SK-N-SH (cell line): ENCODE measurements at regions not wholly inside any gene's neighbourhood (a gene's known extent, or its start where the extent isn't known, plus 50 kb on each side); places are given as distances from the start of the nearest gene placed in this dataset.

Experiments
- CTCF ChIA-PET: fragments of 300-600, 350-600 bp; formaldehyde crosslinking; extraction: SDS; loops from one replicate; lab custom pipeline; 2021; lab: Yijun Ruan, JAX
- POLR2A ChIA-PET: fragments of 350-600 bp; sonication (Branson Sonifier 250); formaldehyde crosslinking; extraction: SDS; loops from one replicate; lab custom pipeline; 2020; ENCODE audit warnings: antibody characterized with exemption, inconsistent platforms; lab: Yijun Ruan, JAX
- DNase-seq: peaks from one replicate; pipeline ENCODE4 v3.0.0; 2012
- H2AFZ ChIP-seq: fragments of 200-600 bp; sonication (generic); 2 replicates; pipeline ENCODE4 v1.8.1; 2016; ENCODE audit warnings: antibody characterized with exemption, mild to moderate bottlenecking, low read depth
- H3F3A ChIP-seq: fragments of 200-600 bp; sonication (generic); replicated peaks from 2 replicates; pipeline ENCODE3; 2016; ENCODE audit warnings: antibody characterized with exemption, mild to moderate bottlenecking; ENCODE audit not compliant: insufficient read depth
- H3K27ac ChIP-seq, 2 experiments: fragments of 200-500 bp in 1 of 2; fragments of 200-600 bp in 1 of 2; sonication (Bioruptor generic) in 1 of 2; sonication (generic), shearing (Covaris generic) in 1 of 2; 2 replicates each; pipeline versions ENCODE4 v1.5.1 to v1.6.1; 2014 to 2016; ENCODE audit warnings: low read depth in 2 of 2, inconsistent platforms in 1 of 2, low read length in 1 of 2, mild to moderate bottlenecking in 1 of 2, mixed read lengths in 1 of 2
- H3K27me3 ChIP-seq: fragments of 200-600 bp; sonication (generic), shearing (Covaris generic); 2 replicates; pipeline ENCODE4 v1.6.1; 2016; ENCODE audit warnings: mixed run types; ENCODE audit not compliant: insufficient read depth
- H3K36me3 ChIP-seq, 2 experiments: fragments of 200-500 bp in 1 of 2; fragments of 200-600 bp in 1 of 2; sonication (Bioruptor generic) in 1 of 2; sonication (generic) in 1 of 2; replicated peaks in 1 of 2; 2 replicates each; pipeline versions ENCODE3 to v1.5.1; 2014 to 2016; ENCODE audit warnings: low read length in 1 of 2, mild to moderate bottlenecking in 1 of 2; ENCODE audit not compliant: insufficient read depth in 2 of 2, control insufficient read depth in 1 of 2
- H3K4me1 ChIP-seq, 2 experiments: fragments of 200-500 bp in 1 of 2; fragments of 200-600 bp in 1 of 2; sonication (Bioruptor generic) in 1 of 2; sonication (generic), shearing (Covaris generic) in 1 of 2; 2 replicates each; pipeline versions ENCODE4 v1.5.1 to v1.6.1; 2014 to 2016; ENCODE audit warnings: low read depth in 1 of 2, low read length in 1 of 2, mixed run types in 1 of 2; ENCODE audit not compliant: insufficient read depth in 2 of 2, control insufficient read depth in 1 of 2
- H3K4me2 ChIP-seq: fragments of 200-600 bp; sonication (generic), shearing (Covaris generic); 2 replicates; pipeline ENCODE4 v1.6.1; 2017; ENCODE audit warnings: mixed run types
- H3K4me3 ChIP-seq, 2 experiments: fragments of 200-500 bp in 1 of 2; fragments of 200-600 bp in 1 of 2; sonication (Bioruptor generic) in 1 of 2; sonication (generic), shearing (Covaris generic) in 1 of 2; 2 replicates each; pipeline versions ENCODE4 v1.5.1 to v1.8.1; 2014 to 2016; ENCODE audit warnings: low read depth in 2 of 2, inconsistent platforms in 1 of 2, low read length in 1 of 2, mild to moderate bottlenecking in 1 of 2, mixed read lengths in 1 of 2, moderate library complexity in 1 of 2
- H3K79me2 ChIP-seq: fragments of 200-600 bp; sonication (generic); 2 replicates; pipeline ENCODE4 v1.8.1; 2017; ENCODE audit warnings: mild to moderate bottlenecking; ENCODE audit not compliant: insufficient read depth
- H3K9ac ChIP-seq: fragments of 200-600 bp; sonication (generic); 2 replicates; pipeline ENCODE4 v1.6.1; 2017; ENCODE audit warnings: mixed run types
- H3K9me2 ChIP-seq: fragments of 200-600 bp; sonication (generic); 2 replicates; pipeline ENCODE4 v1.6.1; 2017; ENCODE audit warnings: mixed run types
- H3K9me3 ChIP-seq: fragments of 200-600 bp; sonication (generic); 2 replicates; pipeline ENCODE4 v1.6.1; 2017; ENCODE audit warnings: mixed run types, mild to moderate bottlenecking, moderate library complexity
- H4K20me1 ChIP-seq: fragments of 200-600 bp; sonication (generic); 2 replicates; pipeline ENCODE4 v1.6.1; 2017; ENCODE audit warnings: mild to moderate bottlenecking, mixed run types; ENCODE audit not compliant: insufficient read depth
- CTCF ChIP-seq: fragments of 200-600 bp; sonication (generic); IDR thresholded peaks from 2 replicates; pipeline ENCODE4 v1.6.1; 2017; ENCODE audit warnings: antibody characterized with exemption, mild to moderate bottlenecking, moderate library complexity
- ELF1 ChIP-seq: IDR thresholded peaks from 2 replicates; pipeline ENCODE4 v1.4.0; 2012
- EP300 ChIP-seq, 2 experiments: IDR thresholded peaks; 2 replicates each; pipeline versions ENCODE4 v1.4.0 to v1.6.1; 2012; ENCODE audit warnings: borderline replicate concordance in 1 of 2, low read depth in 1 of 2, low read length in 1 of 2
- FOXJ3 ChIP-seq: sonication (generic); formaldehyde crosslinking; IDR thresholded peaks from 2 replicates; pipeline ENCODE4 v1.5.1; 2020; ENCODE audit warnings: mild to moderate bottlenecking, missing genetic modification reagents
- JUND ChIP-seq: IDR thresholded peaks from 2 replicates; pipeline ENCODE4 v1.4.0; 2012
- MAX ChIP-seq: IDR thresholded peaks from 2 replicates; pipeline ENCODE4 v1.4.0; 2012; ENCODE audit warnings: low read depth
- MEF2A ChIP-seq: IDR thresholded peaks from 2 replicates; pipeline ENCODE4 v1.4.0; 2012; ENCODE audit warnings: low read depth, borderline replicate concordance
- RAD21 ChIP-seq: IDR thresholded peaks from 2 replicates; pipeline ENCODE4 v1.6.1; 2012; ENCODE audit warnings: mild to moderate bottlenecking, low read length
- RFX5 ChIP-seq: IDR thresholded peaks from 2 replicates; pipeline ENCODE4 v1.6.1; 2012; ENCODE audit warnings: mild to moderate bottlenecking, improper control_type of control experiment, low read length
- RXRA ChIP-seq: IDR thresholded peaks from 2 replicates; pipeline ENCODE4 v1.4.0; 2012; ENCODE audit warnings: low read depth, mild to moderate bottlenecking, borderline replicate concordance
- SIN3A ChIP-seq: IDR thresholded peaks from 2 replicates; pipeline ENCODE4 v1.6.1; 2012; ENCODE audit warnings: low read depth, mild to moderate bottlenecking, low read length, moderate library complexity, borderline replicate concordance
- SMC3 ChIP-seq: IDR thresholded peaks from 2 replicates; pipeline ENCODE4 v1.6.1; 2012; ENCODE audit warnings: low read depth, low read length, improper control_type of control experiment
- TAF1 ChIP-seq: IDR thresholded peaks from 2 replicates; pipeline ENCODE4 v1.6.1; 2012; ENCODE audit warnings: low read depth, mild to moderate bottlenecking, low read length, moderate library complexity, borderline replicate concordance
- TCF12 ChIP-seq: IDR thresholded peaks from 2 replicates; pipeline ENCODE4 v1.4.0; 2012
- TEAD4 ChIP-seq: IDR thresholded peaks from 2 replicates; pipeline ENCODE4 v1.4.0; 2012; ENCODE audit warnings: mild to moderate bottlenecking, borderline replicate concordance; ENCODE audit not compliant: insufficient read depth
- WGBS: methylation state at CpG from one replicate; pipeline ENCODE4 v1.1.6; 2017; ENCODE audit warnings: low lambda C conversion rate; 5-methylcytosine and 5-hydroxymethylcytosine counted together

- Histone ChIP-seq H4K20me1 (no peaks in the 10 kb centered on the region), H3K9me2 (no peaks in the 10 kb centered on the region), H3K9me3 (no peaks in the 10 kb centered on the region), H3F3A (no peaks in the 10 kb centered on the region), H3K4me1 (peaks cover 0 to 6% of the 10 kb centered on the region in 2 experiments; a peak in 2 of 4 replicates), H3K9ac (no peak overlapping the region), H3K27me3 (no peaks in the 10 kb centered on the region)
- WGBS: 11% methylated on average over 4 of the region's 4 CpGs
- CTCF ChIA-PET: no interaction called here
- TF ChIP-seq TCF12 (0 out of 2 replicates have a peak, but pooled peaks have one; percentile 9), RAD21 (no peak)
- TF ChIP-seq, all 33 proteins: peak for 1
- no peaks in the 10 kb centered on the region for H3K79me2 ChIP-seq
- no peak overlapping the region for H3K4me3 ChIP-seq
- no peak overlapping the region for H2AFZ ChIP-seq
- peaks cover 0 to 5% of the 10 kb centered on the region in 2 experiments for H3K36me3 ChIP-seq
- 0 out of 4 replicates have a peak overlapping the region, but pooled peaks of 1 of the 2 experiments have one; percentile 19 for H3K27ac ChIP-seq
- no peak for DNase-seq
- POLR2A ChIA-PET: no interaction called here
- no peak overlapping the region for H3K4me2 ChIP-seq
Measured at GRCh38 chr13:37179645-37180044, 74.2 kb upstream of the CSNK1A1L start.

GRCh38 chr13:37177125-37177524, 71.7 kb upstream of the CSNK1A1L start:
- Histone ChIP-seq H3K36me3 (no peaks in the 10 kb centered on the region), H3F3A (peaks cover 18% of the 10 kb centered on the region), H3K9me3 (no peaks in the 10 kb centered on the region), H4K20me1 (no peaks in the 10 kb centered on the region), H3K9me2 (no peaks in the 10 kb centered on the region), H3K27ac (peak overlapping the region in 1 of 2 experiments; percentile 88; a peak in 1 of 4 replicates), H3K4me3 (no peak overlapping the region), H3K4me2 (no peak overlapping the region), H3K9ac (no peak overlapping the region), H3K4me1 (peaks cover 0 to 13% of the 10 kb centered on the region in 2 experiments; a peak in 3 of 4 replicates), H3K27me3 (no peaks in the 10 kb centered on the region), H3K79me2 (no peaks in the 10 kb centered on the region), H2AFZ (0 out of 2 replicates have a peak overlapping the region, but pooled peaks have one; percentile 5)
- POLR2A ChIA-PET: no interaction called here
- no peak for DNase-seq
- WGBS: 38% methylated on average over 3 of the region's 3 CpGs
- CTCF ChIA-PET: no interaction called here
- TF ChIP-seq FOXJ3 (CRISPR knock-in tag): no peak

GRCh38 chr13:37175996-37176395, 70.5 kb upstream of the CSNK1A1L start:
- Histone ChIP-seq H3F3A (peaks cover 18% of the 10 kb centered on the region), H3K9ac (no peak overlapping the region), H3K9me3 (no peaks in the 10 kb centered on the region), H3K4me3 (no peak overlapping the region), H3K27me3 (no peaks in the 10 kb centered on the region), H3K4me1 (peaks cover 0 to 13% of the 10 kb centered on the region in 2 experiments; a peak in 3 of 4 replicates), H2AFZ (peak overlapping the region; percentile 10; the same call in 1 of the 2 replicates)
- no peak for TF ChIP-seq TCF12
- TF ChIP-seq, all 33 proteins: peak for 0
- DNase-seq: no peak
- 23% methylated on average over 2 of the region's 2 CpGs for WGBS
- Histone ChIP-seq H3K79me2 (no peaks in the 10 kb centered on the region), H3K9me2 (no peaks in the 10 kb centered on the region), H3K36me3 (no peaks in the 10 kb centered on the region), H3K27ac (peak overlapping the region in 1 of 2 experiments; percentile 88; a peak in 3 of 4 replicates), H3K4me2 (no peak overlapping the region), H4K20me1 (no peaks in the 10 kb centered on the region)
- CTCF ChIA-PET: no interaction called here
- POLR2A ChIA-PET: no interaction called here

GRCh38 chr13:37173214-37173613, 67.8 kb upstream of the CSNK1A1L start:
- Histone ChIP-seq H3K9me2 (no peaks in the 10 kb centered on the region), H3F3A (peaks cover 25% of the 10 kb centered on the region), H3K27ac (peak overlapping the region in 1 of 2 experiments; percentile 88; a peak in 3 of 4 replicates), H3K36me3 (no peaks in the 10 kb centered on the region), H4K20me1 (no peaks in the 10 kb centered on the region), H3K9me3 (no peaks in the 10 kb centered on the region), H3K4me1 (peaks cover 0 to 13% of the 10 kb centered on the region in 2 experiments; a peak in 3 of 4 replicates), H3K4me3 (no peak overlapping the region), H3K27me3 (no peaks in the 10 kb centered on the region), H3K9ac (peak overlapping the region; percentile 39; the same call in 1 of the 2 replicates), H3K79me2 (no peaks in the 10 kb centered on the region), H3K4me2 (0 out of 2 replicates have a peak overlapping the region, but pooled peaks have one; percentile 30), H2AFZ (no peak overlapping the region)
- ChIA-PET POLR2A (no interaction called here), CTCF (no interaction called here)
- 10% methylated on average over 3 of the region's 3 CpGs for WGBS
- DNase-seq: no peak
- TF ChIP-seq FOXJ3 (CRISPR knock-in tag) (no peak), MEF2A (no peak), ELF1 (no peak), TAF1 (no peak), RFX5 (no peak), MAX (no peak), SMC3 (no peak), TEAD4 (no peak), SIN3A (no peak), RXRA (no peak), JUND (0 out of 2 replicates have a peak, but pooled peaks have one; percentile 16), CTCF (peak; percentile 19; the same call in 1 of the 2 replicates), EP300 (IDR thresholded peaks at IDR 0.05; ENCODE audit: borderline replicate concordance in 1 of 2, low read depth in 1 of 2, low read length in 1 of 2) (peak in 1 of 2 experiments; percentile 14; a peak in 1 of 4 replicates)
